GM12872 (cell line): ENCODE measurements at regions not wholly inside any gene's neighbourhood (a gene's known extent, or its start where the extent isn't known, plus 50 kb on each side); places are given as distances from the start of the nearest gene placed in this dataset.

Source experiments
- TF ChIP-seq, protein P1 (sequence below): IDR thresholded peaks from 3 replicates; pipeline ENCODE4 v1.5.1; 2011; ENCODE audit warnings: low read depth, mild to moderate bottlenecking, low read length, moderate library complexity; ENCODE audit not compliant: insufficient read depth

DNA sequence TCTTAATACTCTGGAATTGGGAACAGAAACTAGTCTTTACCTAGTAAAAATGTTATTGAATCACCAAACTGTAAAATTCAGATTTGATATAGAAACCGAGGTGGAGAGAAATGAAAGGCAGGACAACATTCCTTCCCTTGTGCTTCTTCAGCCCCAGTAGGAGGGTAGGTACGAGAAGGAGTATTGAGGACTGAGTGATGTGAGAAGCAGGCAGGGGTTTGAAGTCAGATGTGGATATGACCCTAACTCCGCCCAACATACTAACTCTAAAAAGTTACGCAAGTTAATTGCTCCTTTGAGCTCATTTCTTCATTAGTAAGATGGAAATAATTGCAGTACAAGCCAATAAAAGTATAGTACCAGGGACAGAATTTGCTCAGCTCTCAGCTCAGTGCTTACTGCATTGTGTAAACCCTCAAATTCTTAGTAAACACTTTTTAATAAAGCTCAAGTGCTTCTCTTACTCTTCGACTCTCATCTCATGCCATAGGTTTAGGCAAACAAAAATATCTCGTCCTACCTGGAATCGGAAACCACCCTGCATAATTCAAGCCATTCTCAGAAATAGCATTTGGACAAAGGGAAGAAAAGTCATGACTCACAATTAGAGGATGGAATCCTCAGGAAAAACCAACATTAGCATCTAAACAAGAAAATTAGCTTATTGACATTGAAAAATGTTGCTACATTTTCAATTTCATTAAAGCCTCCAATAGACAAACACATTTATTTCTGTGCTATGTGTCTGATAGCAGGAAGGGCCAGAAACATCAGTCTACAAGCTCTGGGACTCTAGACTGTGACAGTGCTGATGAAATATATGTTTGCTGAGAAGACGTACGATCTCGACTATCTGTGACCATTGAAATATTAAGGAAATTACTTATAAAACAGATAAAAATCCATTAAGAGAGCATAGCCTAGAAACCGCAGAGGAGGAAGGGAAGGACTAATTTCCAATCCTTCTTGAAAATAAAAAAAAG lies 161.3 kb downstream of the HNMT start:
- TF ChIP-seq, protein P1, sequence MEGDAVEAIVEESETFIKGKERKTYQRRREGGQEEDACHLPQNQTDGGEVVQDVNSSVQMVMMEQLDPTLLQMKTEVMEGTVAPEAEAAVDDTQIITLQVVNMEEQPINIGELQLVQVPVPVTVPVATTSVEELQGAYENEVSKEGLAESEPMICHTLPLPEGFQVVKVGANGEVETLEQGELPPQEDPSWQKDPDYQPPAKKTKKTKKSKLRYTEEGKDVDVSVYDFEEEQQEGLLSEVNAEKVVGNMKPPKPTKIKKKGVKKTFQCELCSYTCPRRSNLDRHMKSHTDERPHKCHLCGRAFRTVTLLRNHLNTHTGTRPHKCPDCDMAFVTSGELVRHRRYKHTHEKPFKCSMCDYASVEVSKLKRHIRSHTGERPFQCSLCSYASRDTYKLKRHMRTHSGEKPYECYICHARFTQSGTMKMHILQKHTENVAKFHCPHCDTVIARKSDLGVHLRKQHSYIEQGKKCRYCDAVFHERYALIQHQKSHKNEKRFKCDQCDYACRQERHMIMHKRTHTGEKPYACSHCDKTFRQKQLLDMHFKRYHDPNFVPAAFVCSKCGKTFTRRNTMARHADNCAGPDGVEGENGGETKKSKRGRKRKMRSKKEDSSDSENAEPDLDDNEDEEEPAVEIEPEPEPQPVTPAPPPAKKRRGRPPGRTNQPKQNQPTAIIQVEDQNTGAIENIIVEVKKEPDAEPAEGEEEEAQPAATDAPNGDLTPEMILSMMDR, result no peak

DNA sequence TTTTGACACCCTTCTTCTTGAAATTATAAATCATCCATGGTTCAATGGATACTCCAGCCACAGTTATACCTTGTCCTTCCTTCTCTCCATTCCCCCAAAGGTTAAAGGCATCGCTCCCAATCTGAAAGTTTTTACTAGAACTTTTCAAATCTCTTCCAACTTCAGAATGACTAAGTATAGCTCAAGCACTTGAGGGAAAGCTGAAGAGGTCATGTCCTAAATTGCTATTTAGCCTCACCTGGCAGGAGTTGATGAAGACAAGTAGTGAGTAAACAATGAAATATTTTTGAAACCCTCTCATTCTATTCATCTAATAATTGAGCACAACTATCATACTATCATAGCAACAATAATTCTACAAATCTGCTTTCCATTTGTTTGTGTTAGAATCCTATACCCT lies 167.8 kb downstream of the HNMT start:
- TF ChIP-seq, protein P1, result no peak

DNA sequence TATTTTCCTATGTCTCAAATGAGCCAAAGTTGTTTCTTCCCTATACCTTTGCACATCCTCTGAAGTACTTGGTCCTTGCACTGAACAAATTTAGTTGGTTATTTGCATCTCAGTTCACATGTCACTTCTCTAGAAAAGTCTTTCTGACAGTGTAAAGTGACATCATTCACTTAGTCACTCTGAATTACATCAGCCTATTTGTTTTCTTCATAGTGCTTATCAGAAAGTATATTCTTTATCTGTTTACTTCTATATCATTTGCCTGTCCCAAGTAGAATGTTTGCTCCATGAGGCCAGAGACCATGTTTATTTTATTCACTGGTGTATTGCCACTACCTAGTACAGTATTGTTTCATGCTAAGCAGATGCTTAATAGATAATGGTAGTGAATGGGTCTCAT lies 173.7 kb downstream of the HNMT start:
- TF ChIP-seq, protein P1, result no peak

DNA sequence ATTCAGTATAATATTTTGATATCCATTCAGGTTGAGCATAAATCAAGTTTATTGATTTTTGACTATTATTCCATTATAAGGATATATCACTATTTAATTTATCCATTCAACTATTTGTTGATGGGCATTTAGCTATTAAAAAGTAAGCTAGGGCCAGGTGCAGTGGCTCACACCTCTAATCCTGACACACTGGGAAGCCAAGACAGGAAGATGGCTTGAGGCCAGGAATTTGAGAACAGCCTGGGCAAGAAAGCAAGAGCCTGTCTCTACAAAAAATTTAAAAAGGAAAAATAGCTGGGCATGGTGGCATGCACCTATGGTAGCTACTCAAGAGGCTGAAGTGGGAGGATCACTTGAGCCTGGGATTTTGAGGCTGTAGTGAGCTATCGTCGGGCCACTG lies 183.5 kb downstream of the HNMT start:
- TF ChIP-seq, protein P1, result no peak

DNA sequence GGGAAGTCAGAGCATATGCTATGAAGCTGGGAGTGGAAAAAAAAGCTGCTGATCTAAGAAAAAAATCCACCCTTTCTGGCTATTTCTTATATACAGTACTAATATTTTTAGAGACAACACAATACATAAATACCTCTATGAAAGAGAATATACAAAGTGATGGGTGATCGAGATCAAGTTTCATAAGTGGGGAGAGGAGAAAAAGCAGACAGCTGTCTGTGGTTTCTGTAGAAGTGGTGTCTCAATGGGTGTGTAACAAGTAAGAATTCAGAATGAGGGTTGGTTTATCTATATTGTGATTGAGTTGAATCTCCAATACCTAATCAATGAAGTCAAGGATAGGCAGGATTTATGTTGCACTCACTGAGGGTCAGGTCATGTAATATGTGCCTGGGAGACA lies 191.0 kb downstream of the HNMT start:
- TF ChIP-seq, protein P1, result no peak

DNA sequence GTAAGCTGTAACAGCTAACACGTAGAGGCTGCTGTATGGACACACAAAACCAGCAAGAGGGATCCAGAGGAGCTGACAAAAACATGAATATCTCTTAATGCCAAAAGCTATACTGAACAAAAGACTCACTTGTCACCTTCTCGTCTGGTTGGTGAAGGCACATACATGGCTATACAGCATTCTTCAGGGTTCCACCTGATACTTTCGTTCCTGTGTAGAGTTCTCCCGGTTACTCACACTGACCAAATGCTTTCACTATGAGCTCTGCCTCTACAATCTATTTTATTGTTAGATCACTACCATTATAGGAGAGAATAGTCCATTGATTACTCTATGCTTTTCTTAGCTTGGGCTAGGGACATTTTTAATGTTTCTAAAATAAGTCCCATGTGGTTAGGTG lies 193.1 kb downstream of the HNMT start:
- TF ChIP-seq, protein P1, result no peak

DNA sequence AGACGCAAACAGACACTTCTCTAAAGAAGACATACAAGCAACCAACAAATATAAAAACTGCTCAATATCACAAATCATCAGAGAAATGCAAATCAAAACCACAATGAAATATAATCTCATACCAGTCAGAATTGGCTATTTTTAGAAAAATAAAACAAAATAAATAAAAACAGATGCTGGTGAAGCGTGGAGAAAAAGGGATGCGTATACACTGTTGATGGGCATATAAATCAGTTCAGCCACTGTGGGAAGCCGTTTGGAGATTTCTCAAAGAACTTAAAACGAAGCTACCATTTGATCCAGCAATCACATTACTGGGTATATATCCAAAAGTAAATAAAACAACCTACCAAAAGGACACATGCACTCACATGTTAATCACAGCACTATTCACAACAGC lies 206.2 kb downstream of the HNMT start:
- TF ChIP-seq, protein P1, result no peak
